B cell (primary cell): ENCODE measurements at regions not wholly inside any gene's neighbourhood (a gene's known extent, or its start where the extent isn't known, plus 50 kb on each side); places are given as distances from the start of the nearest gene placed in this dataset. TPM values are rescaled to one million over a fixed set of nuclear protein-coding genes. Genes with fewer than 3 reads are reported as not detected.

Source experiments
- ATAC-seq: fragments of 200-7000 bp; cut with Tn5 transposase; one replicate; pipeline ENCODE4 v1.10.0; 2021; ENCODE audit warnings: low read depth, mild to moderate bottlenecking, moderate number of reproducible peaks, moderate library complexity
- CTCF ChIA-PET: fragments of 350-600 bp; sonication (Branson Sonifier 250); formaldehyde crosslinking; loops from one replicate; lab custom pipeline; 2021; ENCODE audit warnings: antibody characterized with exemption, inconsistent platforms; lab: Charles Lee
- POLR2A ChIA-PET: fragments of 350-600 bp; sonication (Branson Sonifier 250); formaldehyde crosslinking; loops from one replicate; lab custom pipeline; 2021; ENCODE audit warnings: antibody characterized with exemption; lab: Charles Lee
- DNase-seq: peaks from one replicate; pipeline ENCODE4 v3.0.0; 2013
- H2AFZ ChIP-seq: 2 replicates; pipeline ENCODE4 v1.6.1; 2012; ENCODE audit warnings: mild to moderate bottlenecking, low read depth, low read length; ENCODE audit not compliant: insufficient read depth, poor library complexity, severe bottlenecking
- H3K27ac ChIP-seq, 2 donors: 1 replicate in 1 of 2; 2 replicates in 1 of 2; pipeline ENCODE4 v1.5.1; 2012 to 2013; ENCODE audit warnings: low read length in 2 of 2, mild to moderate bottlenecking in 2 of 2, moderate library complexity in 1 of 2
- H3K27me3 ChIP-seq, 4 experiments: fragments of 200-600 bp in 1 of 4; sonication (generic) in 1 of 4; replicated peaks in 1 of 4; 1 replicate in 2 of 4; 2 replicates in 2 of 4; pipeline versions ENCODE4 v1.6.1 to v1.7.0; 2013 to 2016; ENCODE audit warnings: low read length in 3 of 4, mild to moderate bottlenecking in 2 of 4, mixed read lengths in 1 of 4, moderate library complexity in 1 of 4; ENCODE audit not compliant: insufficient read depth in 4 of 4, control insufficient read depth in 3 of 4; ENCODE audit errors: control extremely low read depth in 1 of 4
- H3K36me3 ChIP-seq, 2 experiments: replicated peaks in 1 of 2; 1 replicate in 1 of 2; 2 replicates in 1 of 2; pipeline versions ENCODE4 v1.6.1 to v1.7.1; 2013; ENCODE audit warnings: low read length in 1 of 2; ENCODE audit not compliant: insufficient read depth in 2 of 2, control insufficient read depth in 1 of 2; ENCODE audit errors: control extremely low read depth in 1 of 2, extremely low read depth in 1 of 2
- H3K4me1 ChIP-seq, 2 donors: fragments of 200-600 bp in 1 of 2; sonication (generic) in 1 of 2; 1 replicate in 1 of 2; 2 replicates in 1 of 2; pipeline versions ENCODE4 v1.5.1 to v1.6.1; 2013 to 2017; ENCODE audit warnings: low read length in 2 of 2; ENCODE audit not compliant: control insufficient read depth in 2 of 2, insufficient read depth in 2 of 2
- H3K4me2 ChIP-seq: replicated peaks from 2 replicates; pipeline ENCODE3; 2012; ENCODE audit warnings: mild to moderate bottlenecking, low read depth, low read length; ENCODE audit not compliant: poor library complexity, severe bottlenecking
- H3K4me3 ChIP-seq, 5 experiments: fragments of 200-600 bp in 1 of 5; sonication (generic) in 1 of 5; 1 replicate in 3 of 5; 2 replicates in 2 of 5; pipeline versions ENCODE4 v1.5.1 to v1.7.0; 2011 to 2016; ENCODE audit warnings: low read length in 4 of 5, mild to moderate bottlenecking in 4 of 5, low read depth in 2 of 5, control low read depth in 1 of 5, moderate library complexity in 1 of 5; ENCODE audit not compliant: insufficient read depth in 1 of 5; ENCODE audit errors: control extremely low read depth in 1 of 5, extremely low read depth in 1 of 5
- H3K79me2 ChIP-seq: fragments of 200-600 bp; sonication (generic); one replicate; pipeline ENCODE4 v1.6.0; 2016; ENCODE audit warnings: low read length; ENCODE audit not compliant: control insufficient read depth, insufficient read depth
- H3K9ac ChIP-seq: fragments of 200-600 bp; sonication (generic); 2 replicates; pipeline ENCODE4 v1.6.1; 2017; ENCODE audit warnings: mild to moderate bottlenecking, low read length, moderate library complexity
- H3K9me3 ChIP-seq, 3 donors: one replicate each; pipeline versions ENCODE4 v1.6.1 to v1.7.1; 2013; ENCODE audit warnings: low read length in 2 of 3; ENCODE audit not compliant: control insufficient read depth in 2 of 3, insufficient read depth in 1 of 3; ENCODE audit errors: control extremely low read depth in 1 of 3
- H4K20me1 ChIP-seq: 2 replicates; pipeline ENCODE4 v1.6.0; 2012; ENCODE audit warnings: mild to moderate bottlenecking, low read length; ENCODE audit not compliant: insufficient read depth, control insufficient read depth, poor library complexity, severe bottlenecking
- H3K27ac Mint-ChIP-seq: one replicate; pipeline ENCODE4 v1.8.0; 2021; ENCODE audit warnings: mixed read lengths
- H3K27me3 Mint-ChIP-seq: one replicate; pipeline ENCODE4 v1.8.0; 2021; ENCODE audit warnings: mixed read lengths
- H3K4me1 Mint-ChIP-seq: one replicate; pipeline ENCODE4 v1.8.0; 2021; ENCODE audit warnings: mixed read lengths
- H3K4me3 Mint-ChIP-seq: one replicate; pipeline ENCODE4 v1.8.0; 2021; ENCODE audit warnings: mixed read lengths
- H3K9me3 Mint-ChIP-seq: one replicate; pipeline ENCODE4 v1.8.0; 2022; ENCODE audit warnings: mixed read lengths; ENCODE audit not compliant: insufficient read depth
- CTCF ChIP-seq: fragments of 200-600 bp; IDR thresholded peaks from one replicate; pipeline ENCODE4 v1.8.0; 2022; ENCODE audit warnings: antibody characterized with exemption, mild to moderate bottlenecking
- EZH2 ChIP-seq: IDR thresholded peaks from 2 replicates; pipeline ENCODE4 v1.6.1; 2012; ENCODE audit warnings: borderline replicate concordance, low read depth, mild to moderate bottlenecking, moderate library complexity, low read length; ENCODE audit not compliant: insufficient read depth, poor library complexity, severe bottlenecking
- WGBS: methylation state at CpG from one replicate; pipeline ENCODE4 v1.1.5; 2013; ENCODE audit warnings: missing lambda C conversion rate; ENCODE audit not compliant: insufficient coverage; 5-methylcytosine and 5-hydroxymethylcytosine counted together
- intact Hi-C: fragments of 100-400 bp; cut with micrococcal nuclease; formaldehyde crosslinking; loops from one replicate; pipeline ENCODE4 v1.10.0; 2022
- small RNA-seq: library from RNA; depleted of rRNA; stranded (forward); fragments of <200 nt; gene quantifications from one replicate; pipeline ENCODE3, GENCODE V24; 2012; ENCODE audit warnings: low replicate concordance, low read depth; ENCODE audit not compliant: insufficient read length

DNA sequence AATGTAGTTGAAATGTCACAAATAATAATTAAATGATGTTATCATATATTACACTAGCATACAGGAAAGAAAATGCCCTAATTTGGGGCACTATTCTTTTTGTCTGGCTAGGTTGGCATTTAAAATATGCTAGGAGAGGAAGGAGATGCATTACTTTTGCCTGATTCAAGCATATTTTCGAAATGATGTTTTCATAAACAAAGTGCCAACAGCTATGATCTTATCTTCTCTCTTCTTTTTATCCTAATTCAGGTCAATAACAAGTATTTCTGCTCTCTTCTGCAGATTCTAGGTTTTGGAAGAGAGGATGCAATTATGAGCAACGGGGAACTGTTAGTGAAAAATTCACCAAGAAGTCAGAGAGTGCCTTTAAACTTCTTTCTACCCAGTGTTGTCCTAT lies 55.8 kb upstream of the NR2F2 start:
- WGBS: no CpG with 5 or more reads among the region's 2 CpGs
- Histone ChIP-seq H3K4me2 (no peak overlapping the region), H3K4me3 (no peak overlapping the region), H3K36me3 (no peaks in the 10 kb centered on the region), H3K9me3 (no peaks in the 10 kb centered on the region), H3K9ac (no peak overlapping the region), H3K27ac (no peak overlapping the region), H2AFZ (no peak overlapping the region), H4K20me1 (no peaks in the 10 kb centered on the region), H3K27me3 (no peaks in the 10 kb centered on the region), H3K4me1 (no peaks in the 10 kb centered on the region), H3K79me2 (no peaks in the 10 kb centered on the region)
- CTCF ChIA-PET: no interaction called here
- no peak for TF ChIP-seq CTCF
- no peak for TF ChIP-seq EZH2
- DNase-seq (no peak), ATAC-seq (no peak)
- Mint-ChIP-seq H3K4me3 (no peak overlapping the region), H3K4me1 (no peaks in the 10 kb centered on the region), H3K9me3 (peaks cover 2% of the 10 kb centered on the region), H3K27me3 (no peaks in the 10 kb centered on the region), H3K27ac (no peak overlapping the region)
- intact Hi-C loops: no loop called here
- POLR2A ChIA-PET: no interaction called here

DNA sequence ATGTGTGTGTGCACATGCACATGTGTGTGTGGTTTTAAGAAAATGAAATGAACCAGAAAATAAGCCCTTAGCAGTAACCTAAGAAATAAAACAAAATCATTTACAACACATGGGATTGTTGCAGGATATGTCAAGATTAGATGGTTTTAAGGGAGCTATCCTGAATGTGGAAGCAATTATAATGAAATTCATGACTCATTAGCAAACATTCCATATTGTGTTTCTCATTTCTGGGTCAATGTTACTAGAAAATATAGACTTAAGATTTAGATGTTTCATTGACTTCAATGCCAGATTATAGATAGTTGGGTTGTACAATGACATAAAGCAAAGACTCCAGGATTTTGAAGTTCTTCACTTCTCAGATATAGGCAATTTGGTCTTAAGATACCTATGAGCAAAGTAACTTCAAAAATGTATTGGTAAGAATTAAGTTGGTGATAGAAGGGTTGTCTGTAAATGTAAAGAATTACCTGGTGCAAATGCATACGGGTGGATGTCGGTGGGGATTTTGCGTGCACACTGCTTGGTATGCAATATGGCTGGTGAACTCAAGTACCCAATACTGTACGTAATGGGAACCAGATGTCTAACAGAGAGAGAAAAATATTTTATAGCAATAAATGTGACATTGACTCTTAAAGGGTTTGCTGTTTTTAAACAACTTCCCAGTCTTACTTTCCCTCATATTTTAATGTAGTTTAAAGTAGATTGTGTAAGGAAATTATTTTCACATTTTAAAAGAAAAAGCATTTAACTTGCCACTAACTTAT lies 53.9 kb upstream of the NR2F2 start:
- Histone ChIP-seq H3K4me2 (no peak overlapping the region), H3K4me1 (no peaks in the 10 kb centered on the region), H3K9ac (no peak overlapping the region), H3K27ac (no peak overlapping the region), H3K9me3 (no peaks in the 10 kb centered on the region), H4K20me1 (no peaks in the 10 kb centered on the region), H2AFZ (no peak overlapping the region), H3K27me3 (no peaks in the 10 kb centered on the region), H3K4me3 (no peak overlapping the region), H3K36me3 (no peaks in the 10 kb centered on the region), H3K79me2 (no peaks in the 10 kb centered on the region)
- no peak overlapping the region for H3K4me3 Mint-ChIP-seq
- no peaks in the 10 kb centered on the region for H3K27me3 Mint-ChIP-seq
- WGBS: 100% methylated on average over 1 of the region's 4 CpGs
- no peak for DNase-seq
- intact Hi-C loops: no loop called here
- ATAC-seq: no peak
- ChIA-PET CTCF (no interaction called here), POLR2A (no interaction called here)
- no peak for TF ChIP-seq CTCF
- TF ChIP-seq EZH2: no peak
- H3K9me3 Mint-ChIP-seq: peaks cover 2% of the 10 kb centered on the region
- H3K4me1 Mint-ChIP-seq: no peaks in the 10 kb centered on the region
- H3K27ac Mint-ChIP-seq: no peak overlapping the region

Small RNA genes lying in the stretch of these regions (small RNA-seq; reads per million reads assigned to genes)
- not detected for gene AC012409.4
- gene RNU2-3P: 1.7 reads per million
